ENCODE measurements at regions not wholly inside any gene's neighbourhood (a gene's known extent, or its start where the extent isn't known, plus 50 kb on each side); places are given as distances from the start of the nearest gene placed in this dataset.
"Not testable (repeated sequence)": the region's sequence is repeated elsewhere in the genome, so short reads cannot be mapped to it uniquely, and the experiment has no call there.

GRCh38 chr14:53857625-53858344 lies 98.8 kb downstream of the BMP4 start:
- DNase-seq = no peak

GRCh38 chr14:53855574-53855973 lies 101.1 kb downstream of the BMP4 start:
- no peak for DNase-seq

GRCh38 chr14:53855127-53855526 lies 101.5 kb downstream of the BMP4 start:
- no peak for DNase-seq

- no peak for DNase-seq
Measured at GRCh38 chr14:53851394-53852090, 105.1 kb downstream of the BMP4 start.

GRCh38 chr14:53850714-53851296 lies 105.8 kb downstream of the BMP4 start:
- no peak for DNase-seq

- no peak for DNase-seq
Measured at GRCh38 chr14:53849549-53849948, 107.1 kb downstream of the BMP4 start.

GRCh38 chr14:53848854-53849253 lies 107.8 kb downstream of the BMP4 start:
- no peak for DNase-seq

- no peak for DNase-seq
Measured at GRCh38 chr14:53847881-53848280, 108.7 kb downstream of the BMP4 start.

GRCh38 chr14:53847057-53847456 lies 109.6 kb downstream of the BMP4 start:
- DNase-seq = no peak

GRCh38 chr14:53845813-53846693 lies 110.6 kb downstream of the BMP4 start:
- no peak for DNase-seq

GRCh38 chr14:53842938-53843337 lies 113.7 kb downstream of the BMP4 start:
- DNase-seq = no peak

GRCh38 chr14:53841109-53842099 lies 115.2 kb downstream of the BMP4 start:
- no peak for DNase-seq

- DNase-seq = no peak
Measured at GRCh38 chr14:53840444-53840843, 116.2 kb downstream of the BMP4 start.

- no peak for DNase-seq
Measured at GRCh38 chr14:53838374-53838773, 118.3 kb downstream of the BMP4 start.

- not testable (repeated sequence) for DNase-seq
Measured at GRCh38 chr14:53837656-53838055, 119.0 kb downstream of the BMP4 start.

GRCh38 chr14:53836551-53836950 lies 120.1 kb downstream of the BMP4 start:
- DNase-seq = no peak

GRCh38 chr14:53828820-53829219 lies 127.8 kb downstream of the BMP4 start:
- DNase-seq = no peak

GRCh38 chr14:53824061-53824460 lies 132.6 kb downstream of the BMP4 start:
- no peak for DNase-seq

- no peak for DNase-seq
Measured at GRCh38 chr14:53814392-53814791, 142.2 kb downstream of the BMP4 start.

GRCh38 chr14:53810221-53810620 lies 146.4 kb downstream of the BMP4 start:
- no peak for DNase-seq

- no peak for DNase-seq
Measured at GRCh38 chr14:53808042-53808441, 148.6 kb downstream of the BMP4 start.

- no peak for DNase-seq
Measured at GRCh38 chr14:53807542-53807941, 149.1 kb downstream of the BMP4 start.
